ENCODE measurements at regions not wholly inside any gene's neighbourhood (a gene's known extent, or its start where the extent isn't known, plus 50 kb on each side); places are given as distances from the start of the nearest gene placed in this dataset.

DNA sequence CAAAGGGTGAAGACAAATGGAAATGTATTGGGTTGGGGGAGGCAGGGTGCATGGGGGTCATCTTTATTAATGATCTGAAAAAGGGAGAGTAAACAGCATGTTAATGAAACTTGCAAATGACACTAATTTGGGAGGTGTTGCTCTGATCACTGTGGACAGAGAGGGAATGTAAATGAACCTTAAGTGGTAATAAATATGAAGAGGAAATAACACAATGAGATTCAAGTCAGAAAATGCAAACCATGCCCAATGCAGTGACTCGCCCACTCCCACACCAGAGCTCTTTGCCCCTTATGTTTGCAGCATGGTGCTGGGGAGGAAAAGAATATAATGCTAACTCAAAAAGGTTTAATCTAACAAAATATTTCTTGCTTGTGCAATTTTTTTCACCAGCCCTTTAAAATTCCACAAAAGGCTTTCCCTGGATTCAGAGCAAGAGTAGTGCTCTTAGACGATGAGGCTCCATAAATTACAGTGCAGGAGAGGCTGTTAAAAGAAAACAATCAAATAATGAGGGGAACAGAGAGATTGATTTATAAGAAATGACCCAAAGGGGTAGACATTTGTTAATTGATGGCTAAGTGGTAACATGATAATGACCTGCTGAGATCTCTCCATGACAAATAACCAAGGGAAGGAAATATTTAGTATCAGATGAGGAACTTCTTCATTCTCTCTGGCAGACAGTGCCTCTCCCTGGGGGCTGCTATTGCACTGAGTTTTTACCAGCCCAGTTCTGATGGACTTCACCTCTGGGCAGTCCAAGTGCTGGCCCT lies 210.0 kb upstream of the PPP2R3A start:
- no peak for DNase-seq

- DNase-seq, result no peak
Measured at GRCh38 chr3:135756106-135756668, 209.3 kb upstream of the PPP2R3A start.

DNA sequence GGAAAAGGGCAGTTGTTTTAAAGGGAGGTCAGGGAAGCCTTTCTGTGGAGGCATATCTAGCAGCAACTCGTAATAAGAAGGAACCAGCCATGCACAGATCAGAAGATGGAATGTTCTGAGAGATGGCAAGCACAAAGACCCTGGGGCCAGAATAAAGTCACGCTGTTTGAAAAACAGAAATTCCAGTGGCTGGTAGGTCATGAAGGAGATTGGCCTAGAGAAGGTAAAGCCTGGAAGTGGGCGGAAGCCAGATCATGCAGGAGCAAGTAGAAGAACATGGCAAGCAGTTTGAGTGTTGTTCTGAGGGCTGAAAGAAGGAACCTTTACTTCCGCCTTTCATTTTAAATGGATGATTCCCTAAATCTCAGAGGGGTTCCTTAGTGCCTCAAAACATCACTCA lies 208.1 kb upstream of the PPP2R3A start:
- no peak for DNase-seq

- DNase-seq, result no peak
Measured at GRCh38 chr3:135758961-135759360, 206.6 kb upstream of the PPP2R3A start.

GRCh38 chr3:135759651-135760050 lies 205.9 kb upstream of the PPP2R3A start:
- DNase-seq, result no peak

- no peak for DNase-seq
Measured at GRCh38 chr3:135760581-135760980, 204.9 kb upstream of the PPP2R3A start.

GRCh38 chr3:135762188-135762856 lies 203.2 kb upstream of the PPP2R3A start:
- DNase-seq, result no peak

DNA sequence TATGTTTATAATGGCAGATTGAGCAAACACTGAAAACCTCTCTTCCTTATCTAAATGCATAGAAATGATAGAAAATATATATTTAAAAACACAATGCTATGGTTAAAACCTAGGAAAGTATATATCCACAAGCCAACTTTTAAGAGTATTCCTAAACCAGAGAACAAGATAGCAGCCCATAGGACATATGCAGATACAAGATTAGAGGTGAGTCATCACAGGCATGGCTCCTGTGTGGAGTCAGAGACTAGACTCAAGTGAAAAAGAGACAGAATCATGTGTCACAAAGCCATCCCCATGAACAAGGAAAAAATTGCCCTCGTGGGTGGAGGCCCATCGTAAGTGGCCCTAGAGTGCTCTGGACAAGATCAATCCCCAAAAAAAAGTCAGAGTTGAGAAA lies 199.4 kb upstream of the PPP2R3A start:
- DNase-seq, result no peak

DNA sequence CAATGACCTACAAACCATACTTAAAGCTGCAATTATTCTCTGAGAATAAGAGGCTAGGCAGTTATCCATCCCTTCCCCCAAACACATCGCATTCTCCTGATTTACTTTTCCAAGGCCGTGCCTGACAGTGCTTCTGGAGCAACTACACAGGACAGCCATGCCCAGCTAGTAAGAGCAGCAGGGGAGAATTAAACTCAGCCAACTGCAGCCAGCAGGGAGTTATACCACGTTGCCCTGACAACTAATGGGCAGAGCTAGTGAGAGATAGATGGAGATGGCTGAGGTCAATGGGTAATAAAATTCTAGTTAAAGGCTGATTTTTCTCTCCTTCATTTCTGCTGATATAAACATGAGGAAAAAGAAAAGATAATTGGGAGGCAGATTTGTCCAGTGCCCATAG lies 193.8 kb upstream of the PPP2R3A start:
- DNase-seq, result no peak

- no peak for DNase-seq
Measured at GRCh38 chr3:135779024-135779423, 186.5 kb upstream of the PPP2R3A start.

DNA sequence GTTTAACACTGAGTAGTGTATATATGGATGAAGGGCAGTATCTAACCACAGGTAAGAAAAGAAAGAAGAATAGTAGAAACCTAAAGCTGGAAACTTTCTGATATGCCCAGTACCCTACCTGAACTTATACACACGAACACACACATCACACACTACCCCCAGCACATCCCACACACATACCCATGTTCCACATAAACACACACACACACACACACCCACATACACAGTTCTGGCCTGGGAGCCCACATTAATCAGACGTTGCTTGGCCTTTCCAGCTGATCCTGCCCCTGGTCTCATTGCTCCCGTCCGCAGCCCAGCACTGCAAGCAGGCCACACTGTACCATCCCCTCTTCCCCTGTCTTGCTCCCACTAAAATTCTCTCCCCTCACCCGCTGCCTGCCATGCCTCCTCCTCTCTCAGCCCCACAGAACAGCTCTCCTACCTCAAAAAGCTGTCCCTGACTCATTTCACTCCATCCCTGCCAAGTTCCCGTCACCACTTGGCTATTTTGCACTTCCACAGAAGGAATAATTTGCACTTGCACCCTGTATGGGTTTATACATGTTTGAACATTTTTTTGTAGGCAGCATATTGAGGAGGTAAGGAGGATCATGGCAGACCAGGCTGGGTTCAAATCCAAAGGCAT lies 185.8 kb upstream of the PPP2R3A start:
- no peak for DNase-seq

DNA sequence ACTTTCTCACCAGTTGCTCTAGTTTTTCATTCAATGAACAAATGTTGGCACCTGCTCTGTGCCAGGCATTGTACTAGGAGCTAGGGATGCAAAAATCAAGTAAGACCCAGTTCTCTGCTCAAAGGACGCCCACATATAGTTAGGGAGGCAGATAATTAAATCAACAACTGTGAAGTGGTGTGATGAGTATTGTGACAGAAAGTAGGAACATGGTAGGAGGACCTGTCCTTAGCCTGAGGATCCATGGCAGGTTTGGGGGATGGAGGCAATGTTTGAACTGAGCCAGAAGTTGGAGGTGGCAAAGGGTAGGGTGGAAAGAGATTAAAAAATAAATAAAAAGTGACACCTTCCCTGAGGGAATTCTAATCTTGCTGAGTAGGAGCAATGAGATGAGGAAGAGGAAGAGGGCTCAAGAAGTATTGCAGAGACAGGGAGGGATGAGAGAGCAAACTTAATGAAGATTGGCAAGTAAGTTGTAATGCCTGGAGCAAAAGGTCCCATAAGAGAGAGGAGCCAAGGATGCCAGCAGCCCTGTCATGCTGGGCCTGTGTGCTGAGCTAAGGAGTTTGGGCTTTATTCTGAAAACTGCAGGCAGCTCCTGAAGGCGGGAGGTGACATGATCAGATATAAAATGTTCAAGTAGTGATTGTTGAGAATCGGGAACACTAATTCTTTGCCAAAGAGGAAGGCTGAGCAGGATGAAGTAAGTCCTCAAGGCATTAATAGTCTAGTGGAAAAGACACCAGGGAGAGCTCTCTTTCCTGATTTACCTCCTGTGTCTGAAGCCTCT lies 184.3 kb upstream of the PPP2R3A start:
- DNase-seq, result no peak

- DNase-seq, result no peak
Measured at GRCh38 chr3:135784557-135784956, 181.0 kb upstream of the PPP2R3A start.

GRCh38 chr3:135788146-135788545 lies 177.4 kb upstream of the PPP2R3A start:
- DNase-seq, result no peak

GRCh38 chr3:135788978-135789377 lies 176.6 kb upstream of the PPP2R3A start:
- DNase-seq, result no peak

DNA sequence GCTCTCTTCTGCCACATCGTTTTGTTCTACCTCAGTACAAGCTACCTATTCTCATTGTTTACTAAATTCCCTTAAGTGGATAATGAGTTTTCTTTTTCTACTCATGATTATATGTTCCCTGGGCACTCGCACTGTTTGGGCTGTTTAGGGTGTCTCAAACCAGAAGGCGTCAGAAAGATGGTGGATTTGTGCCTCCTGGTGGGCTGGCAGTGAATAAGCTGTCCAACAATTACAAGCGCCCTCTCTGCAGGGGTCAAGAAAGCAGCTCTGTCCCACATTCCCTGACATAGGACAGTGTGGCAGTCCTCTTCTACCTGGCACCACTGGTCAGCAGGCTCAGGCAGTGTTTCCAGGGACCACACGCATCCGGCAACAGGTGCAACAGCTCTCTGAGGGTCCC lies 173.4 kb upstream of the PPP2R3A start:
- DNase-seq, result no peak

DNA sequence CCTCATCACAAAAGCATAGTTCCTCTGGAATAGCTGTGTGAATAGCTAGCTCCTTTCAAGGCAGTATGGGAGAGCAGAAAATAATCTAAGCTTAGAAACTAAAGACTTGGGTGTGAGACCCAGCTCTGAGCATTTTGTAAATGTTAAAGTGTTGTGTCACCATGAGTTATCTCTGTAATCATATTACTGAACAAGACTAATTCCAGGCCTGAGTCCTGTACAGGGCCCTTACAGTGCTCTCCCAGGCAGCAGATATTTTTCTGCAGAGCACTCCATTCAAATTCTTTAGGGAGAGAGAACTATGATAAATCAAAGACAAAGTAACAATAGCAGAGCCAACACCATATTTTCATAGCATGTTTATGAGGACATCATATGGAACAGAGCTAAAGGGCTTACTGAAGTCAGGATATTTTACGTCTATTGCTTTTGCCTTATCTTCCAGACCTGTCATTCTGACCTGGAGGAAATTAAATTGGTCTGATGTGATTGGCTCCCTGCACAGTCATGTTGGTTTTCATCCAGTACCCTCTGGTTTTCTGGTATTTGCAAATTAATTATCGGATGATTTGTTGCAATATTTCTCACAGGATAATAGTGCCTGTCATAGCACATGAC lies 172.6 kb upstream of the PPP2R3A start:
- DNase-seq, result no peak

- DNase-seq, result no peak
Measured at GRCh38 chr3:135800071-135800549, 165.4 kb upstream of the PPP2R3A start.

DNA sequence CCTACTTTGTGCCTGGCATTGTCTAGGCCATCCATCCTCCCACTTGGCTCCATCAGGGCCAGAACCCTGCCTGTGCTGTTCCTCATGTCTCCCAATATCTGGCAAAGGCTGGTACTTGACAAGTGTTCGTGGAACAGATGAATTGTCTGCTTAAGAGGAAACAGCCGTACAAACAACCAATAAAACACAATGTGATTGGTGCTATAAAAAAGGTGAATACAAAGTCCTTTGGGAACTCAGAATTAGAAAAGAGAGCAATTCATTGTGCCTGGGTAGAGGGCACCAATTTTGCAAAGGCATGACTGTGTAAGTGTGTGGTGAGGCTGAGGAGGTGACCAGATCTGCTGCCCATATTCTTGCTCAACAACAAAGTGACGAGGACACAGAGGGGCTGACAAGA lies 164.5 kb upstream of the PPP2R3A start:
- DNase-seq, result no peak

DNA sequence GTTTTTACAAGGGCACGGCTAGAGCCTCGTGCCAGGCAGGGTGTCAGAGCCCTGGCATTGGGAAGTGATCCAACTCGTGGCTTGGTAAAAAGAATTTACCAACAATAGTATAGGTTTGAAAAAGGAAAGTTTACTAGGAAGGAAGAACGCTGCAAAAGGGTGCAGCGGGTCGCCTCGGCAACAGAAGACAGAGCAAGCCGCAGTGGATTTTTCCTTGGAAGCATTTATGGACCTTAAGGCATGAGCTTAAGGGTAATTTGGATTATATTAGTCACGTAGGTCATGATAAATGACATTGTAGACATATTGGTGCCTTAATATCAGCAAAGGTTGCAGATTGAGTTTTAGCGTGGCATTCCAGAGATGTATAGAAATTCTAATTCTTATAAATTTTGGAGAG lies 163.4 kb upstream of the PPP2R3A start:
- DNase-seq, result no peak

DNA sequence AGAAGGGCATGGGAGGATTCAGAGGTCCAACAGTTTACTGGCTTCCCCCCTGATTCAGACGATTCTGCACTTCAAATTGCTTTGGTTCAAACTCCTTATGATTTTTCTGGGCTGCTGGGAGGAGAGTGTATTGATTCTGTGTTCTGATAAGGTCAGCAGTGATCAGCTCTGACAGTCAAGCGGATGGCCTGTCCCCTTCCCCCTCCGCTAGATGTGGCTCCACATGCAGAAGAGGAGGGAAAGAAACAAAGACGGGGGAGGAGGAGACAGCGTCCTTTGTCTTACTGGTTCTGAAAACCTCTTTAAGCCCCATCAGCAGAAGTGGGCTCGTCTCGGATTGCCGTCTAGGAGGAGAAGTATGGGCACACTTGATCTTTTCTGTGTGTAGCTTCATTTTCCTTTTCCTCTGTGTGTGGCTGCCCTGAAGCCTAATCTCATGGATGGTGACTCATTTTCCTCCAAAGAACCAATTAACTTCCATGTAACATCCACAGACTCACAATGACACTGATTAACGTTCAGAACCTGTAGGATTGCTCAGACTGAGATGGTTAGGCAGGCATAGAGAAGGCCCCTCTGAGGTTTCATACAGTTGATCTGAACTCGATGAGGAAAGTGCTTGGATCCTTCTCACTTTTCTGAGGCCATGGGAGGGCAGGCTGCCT lies 162.4 kb upstream of the PPP2R3A start:
- no peak for DNase-seq

- DNase-seq, result no peak
Measured at GRCh38 chr3:135805752-135806151, 159.8 kb upstream of the PPP2R3A start.

Measured in activated CD4-positive, alpha-beta T cell treated with anti-CD3 and anti-CD28 coated beads, Interleukin-2, amount 50 U/mL, for 48 hours (primary cell).